ENCODE measurements at regions not wholly inside any gene's neighbourhood (a gene's known extent, or its start where the extent isn't known, plus 50 kb on each side); places are given as distances from the start of the nearest gene placed in this dataset.

- Histone ChIP-seq H4K20me1 (ENCODE audit: control insufficient read depth, insufficient read depth) (no peaks in the 10 kb centered on the region), H3K27ac (ENCODE audit: control insufficient read depth, insufficient read depth) (no peak overlapping the region), H3K4me2 (ENCODE audit: control insufficient read depth, insufficient read depth) (no peak overlapping the region), H3K4me1 (ENCODE audit: control insufficient read depth, insufficient read depth, low read length) (no peaks in the 10 kb centered on the region), H3K79me2 (ENCODE audit: control insufficient read depth, insufficient read depth, low read length) (no peaks in the 10 kb centered on the region), H3K4me3 (no peak overlapping the region), H3K27me3 (replicated peaks in 1 of 2; ENCODE audit: control insufficient read depth in 2 of 2, insufficient read depth in 2 of 2, low read length in 1 of 2) (no peaks in the 10 kb centered on the region), H3K36me3 (ENCODE audit: control insufficient read depth in 2 of 2, insufficient read depth in 2 of 2, low read length in 1 of 2) (no peaks in the 10 kb centered on the region), H3K9me3 (replicated peaks; ENCODE audit: control insufficient read depth, insufficient read depth, low read length) (no peaks in the 10 kb centered on the region), H2AFZ (ENCODE audit: control insufficient read depth, low read depth, low read length) (no peak overlapping the region), H3K9ac (ENCODE audit: control insufficient read depth, insufficient read depth, low read length) (no peak overlapping the region)
- ATAC-seq (no peak), DNase-seq (ENCODE audit: low read depth, low spot score) (no peak), FAIRE-seq (no peak)
- intact Hi-C loops (cut with micrococcal nuclease; ENCODE audit: unreplicated experiment) (no loop called here), in situ Hi-C loops (cut with MboI) (no loop called here)
- no TSS peak for BruUV-seq (replicated peaks)
- CTCF ChIA-PET = no interaction called here
- RAD21 ChIA-PET (ENCODE audit: unreplicated experiment) = no interaction called here
- 54% methylated on average over 5 of the region's 5 CpGs for WGBS (ENCODE audit: insufficient coverage, insufficient replicate concordance, low lambda C conversion rate, missing lambda C conversion rate)
- POLR2A ChIA-PET = no interaction called here
- SMC1A ChIA-PET (ENCODE audit: uncharacterized antibody, unreplicated experiment) = no interaction called here
- TF ChIP-seq HDAC2 (IDR thresholded peaks at IDR 0.05) (no peak), MTA3 (IDR thresholded peaks at IDR 0.05; ENCODE audit: borderline replicate concordance, low read length) (no peak), EED (IDR thresholded peaks at IDR 0.05; ENCODE audit: low read depth) (no peak), RAD51 (IDR thresholded peaks at IDR 0.05) (no peak), IRF5 (IDR thresholded peaks at IDR 0.05; ENCODE audit: borderline replicate concordance) (no peak), NFYA (IDR thresholded peaks at IDR 0.05; ENCODE audit: borderline replicate concordance, low read depth, low read length) (no peak), SREBF2 (IDR thresholded peaks at IDR 0.05; ENCODE audit: low read length) (no peak), YY1 (IDR thresholded peaks at IDR 0.05; ENCODE audit: low read depth, low read length) (no peak), ZNF622 (IDR thresholded peaks at IDR 0.05) (no peak), RB1 (IDR thresholded peaks at IDR 0.05; ENCODE audit: borderline replicate concordance) (no peak), E4F1 (IDR thresholded peaks at IDR 0.05; ENCODE audit: borderline replicate concordance, partially characterized antibody) (no peak)
- TF ChIP-seq, protein P1, sequence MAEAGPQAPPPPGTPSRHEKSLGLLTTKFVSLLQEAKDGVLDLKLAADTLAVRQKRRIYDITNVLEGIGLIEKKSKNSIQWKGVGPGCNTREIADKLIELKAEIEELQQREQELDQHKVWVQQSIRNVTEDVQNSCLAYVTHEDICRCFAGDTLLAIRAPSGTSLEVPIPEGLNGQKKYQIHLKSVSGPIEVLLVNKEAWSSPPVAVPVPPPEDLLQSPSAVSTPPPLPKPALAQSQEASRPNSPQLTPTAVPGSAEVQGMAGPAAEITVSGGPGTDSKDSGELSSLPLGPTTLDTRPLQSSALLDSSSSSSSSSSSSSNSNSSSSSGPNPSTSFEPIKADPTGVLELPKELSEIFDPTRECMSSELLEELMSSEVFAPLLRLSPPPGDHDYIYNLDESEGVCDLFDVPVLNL (IDR thresholded peaks at IDR 0.05; ENCODE audit: low read depth, low read length) = no peak
- TF ChIP-seq, protein P2, sequence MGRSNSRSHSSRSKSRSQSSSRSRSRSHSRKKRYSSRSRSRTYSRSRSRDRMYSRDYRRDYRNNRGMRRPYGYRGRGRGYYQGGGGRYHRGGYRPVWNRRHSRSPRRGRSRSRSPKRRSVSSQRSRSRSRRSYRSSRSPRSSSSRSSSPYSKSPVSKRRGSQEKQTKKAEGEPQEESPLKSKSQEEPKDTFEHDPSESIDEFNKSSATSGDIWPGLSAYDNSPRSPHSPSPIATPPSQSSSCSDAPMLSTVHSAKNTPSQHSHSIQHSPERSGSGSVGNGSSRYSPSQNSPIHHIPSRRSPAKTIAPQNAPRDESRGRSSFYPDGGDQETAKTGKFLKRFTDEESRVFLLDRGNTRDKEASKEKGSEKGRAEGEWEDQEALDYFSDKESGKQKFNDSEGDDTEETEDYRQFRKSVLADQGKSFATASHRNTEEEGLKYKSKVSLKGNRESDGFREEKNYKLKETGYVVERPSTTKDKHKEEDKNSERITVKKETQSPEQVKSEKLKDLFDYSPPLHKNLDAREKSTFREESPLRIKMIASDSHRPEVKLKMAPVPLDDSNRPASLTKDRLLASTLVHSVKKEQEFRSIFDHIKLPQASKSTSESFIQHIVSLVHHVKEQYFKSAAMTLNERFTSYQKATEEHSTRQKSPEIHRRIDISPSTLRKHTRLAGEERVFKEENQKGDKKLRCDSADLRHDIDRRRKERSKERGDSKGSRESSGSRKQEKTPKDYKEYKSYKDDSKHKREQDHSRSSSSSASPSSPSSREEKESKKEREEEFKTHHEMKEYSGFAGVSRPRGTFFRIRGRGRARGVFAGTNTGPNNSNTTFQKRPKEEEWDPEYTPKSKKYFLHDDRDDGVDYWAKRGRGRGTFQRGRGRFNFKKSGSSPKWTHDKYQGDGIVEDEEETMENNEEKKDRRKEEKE (IDR thresholded peaks at IDR 0.05) = no peak
Measured at GRCh38 chr6:19231878-19232561, 605.1 kb upstream of the ID4 start.

All from GM12878 (cell line).